ENCODE measurements at regions not wholly inside any gene's neighbourhood (a gene's known extent, or its start where the extent isn't known, plus 50 kb on each side); places are given as distances from the start of the nearest gene placed in this dataset.
A peak's percentile ranks its signal among the peaks of the same experiment; 100 is the strongest.

DNA sequence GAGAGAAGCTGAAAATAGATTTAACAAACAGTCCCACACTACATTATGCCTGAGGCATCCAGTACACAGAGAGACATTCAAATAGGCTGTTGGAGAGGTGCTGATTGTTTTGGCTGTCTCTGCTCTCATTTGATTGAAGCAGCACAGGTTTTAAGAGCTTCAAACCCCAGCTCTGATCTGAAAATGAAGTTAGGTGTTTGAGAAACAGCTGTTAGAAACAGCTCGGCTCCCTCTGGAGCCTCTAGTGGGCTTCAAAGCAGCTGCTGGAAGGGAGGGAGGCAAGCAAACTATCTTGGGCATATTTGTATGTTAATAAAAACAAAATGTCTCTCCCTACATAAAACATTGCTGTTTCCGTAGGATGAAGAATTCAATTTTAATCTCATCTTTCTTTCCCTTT is 607.3 kb upstream of the GOT2 start:
- Histone ChIP-seq H3K27me3 (ENCODE audit: insufficient read depth, low read depth, low read length) (no peaks in the 10 kb centered on the region), H3K79me2 (replicated peaks; ENCODE audit: insufficient read depth, low read length) (no peaks in the 10 kb centered on the region), H3K4me2 (ENCODE audit: low read length) (no peak overlapping the region), H4K20me1 (ENCODE audit: insufficient read depth) (no peaks in the 10 kb centered on the region), H3K9me2 (ENCODE audit: insufficient read depth, low read length) (no peaks in the 10 kb centered on the region), H3K4me3 (ENCODE audit: low read length) (no peak overlapping the region), H3K27ac (ENCODE audit: low read length) (no peak overlapping the region), H3F3A (ENCODE audit: insufficient read depth, low read length, poor library complexity, severe bottlenecking) (no peaks in the 10 kb centered on the region), H3K9me3 (ENCODE audit: low read length) (no peaks in the 10 kb centered on the region), H3K9ac (ENCODE audit: low read length) (no peak overlapping the region), H2AFZ (ENCODE audit: low read depth, low read length) (no peak overlapping the region), H3K36me3 (ENCODE audit: insufficient read depth, low read length) (no peaks in the 10 kb centered on the region)
- no peak for TF ChIP-seq EZH2 (IDR thresholded peaks at IDR 0.05; ENCODE audit: borderline replicate concordance, insufficient read depth, low read length, poor library complexity, severe bottlenecking)
- TF ChIP-seq, protein P1, sequence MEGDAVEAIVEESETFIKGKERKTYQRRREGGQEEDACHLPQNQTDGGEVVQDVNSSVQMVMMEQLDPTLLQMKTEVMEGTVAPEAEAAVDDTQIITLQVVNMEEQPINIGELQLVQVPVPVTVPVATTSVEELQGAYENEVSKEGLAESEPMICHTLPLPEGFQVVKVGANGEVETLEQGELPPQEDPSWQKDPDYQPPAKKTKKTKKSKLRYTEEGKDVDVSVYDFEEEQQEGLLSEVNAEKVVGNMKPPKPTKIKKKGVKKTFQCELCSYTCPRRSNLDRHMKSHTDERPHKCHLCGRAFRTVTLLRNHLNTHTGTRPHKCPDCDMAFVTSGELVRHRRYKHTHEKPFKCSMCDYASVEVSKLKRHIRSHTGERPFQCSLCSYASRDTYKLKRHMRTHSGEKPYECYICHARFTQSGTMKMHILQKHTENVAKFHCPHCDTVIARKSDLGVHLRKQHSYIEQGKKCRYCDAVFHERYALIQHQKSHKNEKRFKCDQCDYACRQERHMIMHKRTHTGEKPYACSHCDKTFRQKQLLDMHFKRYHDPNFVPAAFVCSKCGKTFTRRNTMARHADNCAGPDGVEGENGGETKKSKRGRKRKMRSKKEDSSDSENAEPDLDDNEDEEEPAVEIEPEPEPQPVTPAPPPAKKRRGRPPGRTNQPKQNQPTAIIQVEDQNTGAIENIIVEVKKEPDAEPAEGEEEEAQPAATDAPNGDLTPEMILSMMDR (IDR thresholded peaks at IDR 0.05; ENCODE audit: poor library complexity, severe bottlenecking) = peak; percentile 40
- no peak for TF ChIP-seq SMC3 (conservative IDR thresholded peaks at IDR 0.05; ENCODE audit: poor library complexity)
- peak; percentile 16 for TF ChIP-seq RAD21 (conservative IDR thresholded peaks at IDR 0.05)

DNA sequence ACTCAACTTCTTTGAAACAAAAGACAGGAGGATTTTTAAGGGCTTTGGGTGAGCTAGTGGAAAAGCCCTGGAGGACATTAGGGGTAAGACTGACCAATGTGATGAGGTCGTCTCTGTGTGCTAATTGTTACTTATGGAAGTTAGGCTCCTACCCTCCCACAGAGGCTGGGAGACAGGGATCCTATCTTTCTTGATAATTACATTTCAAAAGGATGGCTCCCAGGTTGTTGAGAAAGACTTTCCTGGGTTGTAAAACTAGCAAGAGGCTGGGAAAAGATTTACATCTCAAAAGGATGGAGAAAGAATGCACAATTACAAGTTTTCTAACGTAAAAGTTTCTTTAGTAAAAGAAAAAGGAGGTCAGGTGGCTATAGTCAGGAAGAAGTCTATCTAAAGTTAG is 605.8 kb upstream of the GOT2 start:
- TF ChIP-seq RAD21 (conservative IDR thresholded peaks at IDR 0.05) = no peak
- TF ChIP-seq EZH2 (IDR thresholded peaks at IDR 0.05; ENCODE audit: borderline replicate concordance, insufficient read depth, low read length, poor library complexity, severe bottlenecking) = no peak
- no peak for TF ChIP-seq TAF1 (IDR thresholded peaks at IDR 0.05; ENCODE audit: low read depth)
- no peak for TF ChIP-seq SMC3 (conservative IDR thresholded peaks at IDR 0.05; ENCODE audit: poor library complexity)
- no peak for TF ChIP-seq POLR2AphosphoS5 (IDR thresholded peaks at IDR 0.05)
- TF ChIP-seq, protein P1 (IDR thresholded peaks at IDR 0.05; ENCODE audit: poor library complexity, severe bottlenecking) = no peak
- TF ChIP-seq MXI1 (conservative IDR thresholded peaks at IDR 0.05; ENCODE audit: poor library complexity, severe bottlenecking) = no peak
- no peak for TF ChIP-seq EP300 (conservative IDR thresholded peaks at IDR 0.05; ENCODE audit: poor library complexity, severe bottlenecking)
- TF ChIP-seq, protein P2, sequence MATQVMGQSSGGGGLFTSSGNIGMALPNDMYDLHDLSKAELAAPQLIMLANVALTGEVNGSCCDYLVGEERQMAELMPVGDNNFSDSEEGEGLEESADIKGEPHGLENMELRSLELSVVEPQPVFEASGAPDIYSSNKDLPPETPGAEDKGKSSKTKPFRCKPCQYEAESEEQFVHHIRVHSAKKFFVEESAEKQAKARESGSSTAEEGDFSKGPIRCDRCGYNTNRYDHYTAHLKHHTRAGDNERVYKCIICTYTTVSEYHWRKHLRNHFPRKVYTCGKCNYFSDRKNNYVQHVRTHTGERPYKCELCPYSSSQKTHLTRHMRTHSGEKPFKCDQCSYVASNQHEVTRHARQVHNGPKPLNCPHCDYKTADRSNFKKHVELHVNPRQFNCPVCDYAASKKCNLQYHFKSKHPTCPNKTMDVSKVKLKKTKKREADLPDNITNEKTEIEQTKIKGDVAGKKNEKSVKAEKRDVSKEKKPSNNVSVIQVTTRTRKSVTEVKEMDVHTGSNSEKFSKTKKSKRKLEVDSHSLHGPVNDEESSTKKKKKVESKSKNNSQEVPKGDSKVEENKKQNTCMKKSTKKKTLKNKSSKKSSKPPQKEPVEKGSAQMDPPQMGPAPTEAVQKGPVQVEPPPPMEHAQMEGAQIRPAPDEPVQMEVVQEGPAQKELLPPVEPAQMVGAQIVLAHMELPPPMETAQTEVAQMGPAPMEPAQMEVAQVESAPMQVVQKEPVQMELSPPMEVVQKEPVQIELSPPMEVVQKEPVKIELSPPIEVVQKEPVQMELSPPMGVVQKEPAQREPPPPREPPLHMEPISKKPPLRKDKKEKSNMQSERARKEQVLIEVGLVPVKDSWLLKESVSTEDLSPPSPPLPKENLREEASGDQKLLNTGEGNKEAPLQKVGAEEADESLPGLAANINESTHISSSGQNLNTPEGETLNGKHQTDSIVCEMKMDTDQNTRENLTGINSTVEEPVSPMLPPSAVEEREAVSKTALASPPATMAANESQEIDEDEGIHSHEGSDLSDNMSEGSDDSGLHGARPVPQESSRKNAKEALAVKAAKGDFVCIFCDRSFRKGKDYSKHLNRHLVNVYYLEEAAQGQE (IDR thresholded peaks at IDR 0.05; ENCODE audit: borderline replicate concordance) = no peak
- Histone ChIP-seq H3K9me2 (ENCODE audit: insufficient read depth, low read length) (no peaks in the 10 kb centered on the region), H4K20me1 (ENCODE audit: insufficient read depth) (no peaks in the 10 kb centered on the region), H3K79me2 (replicated peaks; ENCODE audit: insufficient read depth, low read length) (no peaks in the 10 kb centered on the region), H3K4me3 (ENCODE audit: low read length) (no peak overlapping the region), H3K9me3 (ENCODE audit: low read length) (no peaks in the 10 kb centered on the region), H3K27ac (ENCODE audit: low read length) (no peak overlapping the region), H3K4me2 (ENCODE audit: low read length) (no peak overlapping the region), H3K9ac (ENCODE audit: low read length) (no peak overlapping the region), H2AFZ (ENCODE audit: low read depth, low read length) (no peak overlapping the region), H3F3A (ENCODE audit: insufficient read depth, low read length, poor library complexity, severe bottlenecking) (no peaks in the 10 kb centered on the region), H3K27me3 (ENCODE audit: insufficient read depth, low read depth, low read length) (no peaks in the 10 kb centered on the region), H3K36me3 (ENCODE audit: insufficient read depth, low read length) (no peaks in the 10 kb centered on the region)

Measured in neural cell (in vitro differentiated cells).